ENCODE measurements at regions not wholly inside any gene's neighbourhood (a gene's known extent, or its start where the extent isn't known, plus 50 kb on each side); places are given as distances from the start of the nearest gene placed in this dataset.

DNA sequence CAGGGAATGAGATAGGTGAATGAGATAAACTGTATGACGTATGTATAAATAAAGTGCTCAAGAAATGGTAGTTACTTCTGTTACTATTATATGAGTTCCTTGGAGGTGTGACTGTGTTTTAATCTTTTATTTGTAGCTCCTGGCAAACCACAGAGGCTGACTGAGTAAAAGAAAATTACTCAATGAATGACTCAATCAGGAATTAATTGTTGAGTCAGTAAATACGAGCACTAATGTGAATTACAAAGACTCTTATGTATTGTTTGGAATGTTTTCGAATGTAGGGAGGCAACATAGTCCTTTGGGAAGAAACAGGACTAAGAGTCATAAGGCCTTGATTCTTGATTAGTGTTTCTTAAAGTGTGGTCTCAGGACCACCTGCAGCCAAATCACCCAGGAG lies 51.1 kb upstream of the BLID start:
- Mint-ChIP-seq H3K4me1 (no peaks in the 10 kb centered on the region), H3K36me3 (no peaks in the 10 kb centered on the region), H3K27ac (no peak overlapping the region), H3K4me3 (no peak overlapping the region), H3K27me3 (peaks cover 0 to 13% (median 8%) of the 10 kb centered on the region in 3 donors), H3K9me3 (peaks cover 0 to 9% (median 0%) of the 10 kb centered on the region in 7 donors)
- DNase-seq (no peak), ATAC-seq (ENCODE audit: low read depth in 2 of 2) (no peak)

DNA sequence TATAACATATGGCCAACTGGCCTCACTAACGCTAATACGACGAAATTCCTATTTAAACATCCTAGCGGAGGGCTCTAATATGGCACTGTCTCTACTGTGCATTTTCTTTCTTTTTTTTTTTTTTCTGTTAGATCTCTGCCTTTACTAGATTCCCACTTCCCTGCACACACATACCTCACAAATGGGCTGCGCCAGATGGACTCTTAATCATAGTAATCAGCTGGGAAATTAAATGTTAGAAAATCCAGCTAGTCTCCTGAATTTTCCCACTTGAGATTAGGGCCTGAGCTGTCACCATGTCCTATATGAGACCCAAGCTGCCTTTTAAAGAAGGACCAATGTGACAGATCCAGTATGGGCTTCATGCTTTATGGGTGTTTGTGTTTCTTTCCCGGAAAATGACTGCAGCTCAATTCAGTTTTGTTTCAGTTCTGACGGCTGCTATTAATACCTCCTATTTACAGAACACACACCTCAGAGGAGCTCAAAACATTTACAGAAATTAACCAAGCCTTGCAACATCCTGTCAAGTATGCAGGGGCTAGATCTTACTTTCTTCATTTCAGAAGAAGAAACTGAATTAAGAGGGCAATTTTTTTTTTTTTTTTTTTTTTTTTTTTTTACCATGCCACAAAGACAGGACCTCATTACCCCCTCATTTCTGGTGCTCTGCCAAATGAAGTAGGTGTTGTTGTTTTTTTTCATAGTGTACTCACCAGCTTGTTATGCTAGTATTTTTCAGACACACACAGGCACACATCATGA lies 49.8 kb upstream of the BLID start:
- no peaks in the 10 kb centered on the region for H3K36me3 Mint-ChIP-seq
- H3K27me3 Mint-ChIP-seq, result peaks cover under 1 to 13% (median 8%) of the 10 kb centered on the region in 3 donors
- H3K4me1 Mint-ChIP-seq, result no peaks in the 10 kb centered on the region
- no peak for ATAC-seq (ENCODE audit: low read depth in 2 of 2)
- no peak overlapping the region for H3K27ac Mint-ChIP-seq
- H3K9me3 Mint-ChIP-seq, result peaks cover 0 to 4% (median 0%) of the 10 kb centered on the region in 7 donors
- H3K4me3 Mint-ChIP-seq, result no peak overlapping the region
- no peak for DNase-seq
